ENCODE measurements at regions not wholly inside any gene's neighbourhood (a gene's known extent, or its start where the extent isn't known, plus 50 kb on each side); places are given as distances from the start of the nearest gene placed in this dataset.

- no peak for DNase-seq (ENCODE audit: low spot score)
These were observed 295.3 kb upstream of the SULF2 start for GRCh38 chr20:48080583-48080982.

DNA sequence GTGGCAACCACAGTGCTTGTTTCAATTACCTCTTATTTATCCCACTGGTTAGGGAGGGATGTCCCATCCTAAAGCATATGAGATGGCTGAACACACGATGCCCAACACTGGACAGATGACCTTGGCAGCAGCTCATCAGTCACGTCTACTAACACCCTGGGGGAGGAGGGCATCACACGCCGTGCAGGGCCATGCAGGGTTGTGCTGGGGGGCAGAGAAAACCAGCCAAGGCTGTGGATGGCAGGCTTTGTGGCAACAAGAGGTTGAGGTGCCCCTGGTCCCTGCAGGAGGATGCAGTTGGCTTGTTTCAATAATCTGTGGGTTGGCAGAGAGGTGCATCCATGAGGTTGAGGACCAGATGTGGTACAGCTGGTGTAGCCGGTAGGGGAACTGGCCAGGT is 293.7 kb upstream of the SULF2 start:
- no peak for DNase-seq (ENCODE audit: low spot score)

- DNase-seq (ENCODE audit: low spot score): no peak
These were observed 291.5 kb upstream of the SULF2 start for GRCh38 chr20:48076747-48077146.

GRCh38 chr20:48076247-48076646 is 291.0 kb upstream of the SULF2 start:
- DNase-seq (ENCODE audit: low spot score): no peak

- DNase-seq (ENCODE audit: low spot score): peak; percentile 10
These were observed 290.4 kb upstream of the SULF2 start for GRCh38 chr20:48075591-48076174.

DNA sequence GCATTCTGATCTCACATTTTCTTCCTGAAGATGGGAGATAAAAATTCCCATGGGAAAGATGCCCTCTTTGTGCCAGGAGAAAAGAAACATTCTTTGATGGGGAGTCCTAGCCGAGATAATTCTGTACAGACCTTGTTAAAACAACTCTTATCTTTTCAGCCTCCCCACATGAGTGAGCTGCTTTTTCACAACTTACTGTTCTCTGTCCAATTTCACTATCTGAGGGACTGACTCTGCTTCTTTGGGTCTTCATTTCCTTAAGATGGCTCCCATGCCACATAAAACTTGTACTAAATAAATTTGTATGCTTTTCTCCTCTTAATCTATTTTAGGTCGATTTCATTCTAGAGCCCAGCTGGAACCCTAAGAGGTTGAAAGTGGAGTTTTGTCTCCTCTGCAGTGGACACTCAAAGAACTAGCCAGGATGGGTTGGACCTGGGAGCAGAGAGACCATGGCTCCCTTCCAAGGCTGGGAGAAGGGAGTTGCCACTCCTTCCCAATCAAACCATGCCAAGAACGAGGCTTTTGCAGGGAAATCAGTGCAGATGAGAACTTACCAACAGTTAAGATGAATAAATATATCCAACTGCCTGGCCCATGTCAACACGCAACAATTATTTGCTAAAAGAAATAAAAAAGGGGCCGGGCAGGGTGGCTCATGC is 285.8 kb upstream of the SULF2 start:
- DNase-seq (ENCODE audit: low spot score): no peak

DNA sequence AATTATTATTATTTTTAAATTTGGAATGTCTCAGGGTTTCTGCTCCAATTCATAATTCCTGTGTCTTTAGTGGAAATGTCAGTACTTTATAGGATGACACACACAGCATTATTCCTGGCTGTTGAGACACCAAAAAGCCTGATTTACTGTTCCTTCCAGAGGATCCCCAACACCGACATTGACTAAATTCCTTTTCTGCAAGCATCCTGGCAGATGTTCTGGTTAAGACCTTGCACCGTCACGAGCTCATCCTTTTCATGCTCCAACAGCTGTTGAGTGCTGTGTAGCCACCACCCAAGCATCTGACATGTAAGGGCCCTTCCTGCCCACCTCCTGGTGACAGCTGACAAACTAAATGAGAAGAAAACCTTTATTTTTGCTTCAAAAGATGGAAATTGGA is 284.3 kb upstream of the SULF2 start:
- DNase-seq (ENCODE audit: low spot score): no peak

- DNase-seq (ENCODE audit: low spot score): no peak
These were observed 281.6 kb upstream of the SULF2 start for GRCh38 chr20:48066851-48067250.

DNA sequence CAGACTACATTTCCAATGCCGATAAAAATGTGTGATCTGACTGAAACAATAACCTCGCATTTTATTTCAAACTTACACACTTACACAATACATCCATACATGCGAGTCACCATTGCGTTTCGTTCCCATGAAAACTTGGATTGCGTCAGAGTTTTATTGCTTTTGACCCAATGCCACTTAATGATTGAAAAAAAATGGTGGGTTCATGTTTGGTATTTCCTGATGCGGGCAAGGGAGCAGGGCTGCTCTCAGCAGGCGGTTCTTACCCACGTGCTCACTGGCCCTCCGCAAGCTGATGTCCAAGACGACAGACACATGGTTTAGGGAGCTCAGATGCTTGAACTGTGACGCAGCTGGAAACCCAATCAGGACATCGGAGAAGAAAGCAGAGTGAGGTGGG is 281.0 kb upstream of the SULF2 start:
- DNase-seq (ENCODE audit: low spot score): no peak

DNA sequence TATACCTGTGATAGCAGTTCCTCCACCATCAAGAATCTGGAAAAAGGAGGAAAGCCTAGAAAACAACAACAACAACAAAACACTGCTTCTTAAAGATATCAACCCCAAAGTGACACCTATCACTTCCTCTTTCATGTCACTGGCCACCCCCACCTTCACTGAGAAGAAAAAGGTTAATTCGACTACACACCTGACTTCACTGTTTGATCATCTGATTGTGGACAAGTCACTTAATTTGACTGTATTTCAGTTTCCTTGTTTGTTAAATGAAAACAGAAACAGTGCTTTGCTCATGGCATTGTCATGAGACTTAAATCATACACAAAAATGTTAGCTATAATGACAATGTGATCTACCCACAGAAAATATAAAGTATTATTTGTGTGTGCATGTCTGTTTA is 280.6 kb upstream of the SULF2 start:
- no peak for DNase-seq (ENCODE audit: low spot score)

- no peak for DNase-seq (ENCODE audit: low spot score)
These were observed 279.6 kb upstream of the SULF2 start for GRCh38 chr20:48064929-48065328.

- no peak for DNase-seq (ENCODE audit: low spot score)
These were observed 275.8 kb upstream of the SULF2 start for GRCh38 chr20:48060841-48061720.

DNA sequence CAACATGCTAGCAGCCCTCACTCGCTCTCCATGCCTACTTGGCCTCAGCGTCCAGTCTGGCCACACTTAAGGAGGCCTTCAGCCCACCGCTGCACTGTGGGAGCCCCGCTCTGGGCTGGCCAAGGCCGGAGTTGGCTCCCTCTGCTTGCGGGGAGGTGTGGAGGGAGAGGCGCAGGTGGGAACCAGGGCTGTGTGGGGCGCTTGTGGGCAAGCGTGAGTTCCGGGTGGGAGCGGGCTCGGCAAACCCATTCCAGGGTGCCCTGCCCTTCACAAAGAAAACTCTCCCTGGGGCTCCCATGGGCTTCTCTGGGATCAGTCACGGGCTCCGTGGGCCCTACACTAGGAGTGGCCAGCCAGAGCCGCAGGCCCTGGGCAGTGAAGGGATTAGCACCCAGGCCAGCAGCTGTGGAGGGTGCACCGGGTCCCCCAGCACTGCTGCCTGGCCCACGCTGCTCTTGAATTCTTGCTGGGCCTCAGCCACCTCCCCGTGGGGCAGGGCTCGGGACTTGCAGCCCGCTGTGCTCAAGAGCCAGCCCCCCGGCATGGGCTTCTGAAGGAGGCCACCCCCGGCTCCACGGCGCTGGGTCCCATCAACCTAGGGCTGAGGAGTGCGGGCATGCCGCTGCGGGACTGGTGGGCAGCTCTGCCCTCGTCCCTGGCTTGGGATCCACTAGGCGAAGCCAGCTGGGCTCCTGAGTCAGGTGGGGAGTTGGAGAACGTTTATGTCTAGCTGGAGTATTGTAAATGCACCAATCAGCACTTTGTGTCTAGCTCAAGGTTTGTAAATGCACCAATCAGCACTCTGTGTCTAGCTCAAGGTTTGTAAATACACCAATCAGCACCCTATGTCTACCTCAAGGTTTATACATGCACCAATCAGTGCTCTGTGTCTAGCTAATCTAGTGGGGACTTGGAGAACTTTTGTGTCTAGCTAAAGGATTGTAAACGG is 273.6 kb upstream of the SULF2 start:
- DNase-seq (ENCODE audit: low spot score): no peak

- no peak for DNase-seq (ENCODE audit: low spot score)
These were observed 272.5 kb upstream of the SULF2 start for GRCh38 chr20:48057739-48058138.

DNA sequence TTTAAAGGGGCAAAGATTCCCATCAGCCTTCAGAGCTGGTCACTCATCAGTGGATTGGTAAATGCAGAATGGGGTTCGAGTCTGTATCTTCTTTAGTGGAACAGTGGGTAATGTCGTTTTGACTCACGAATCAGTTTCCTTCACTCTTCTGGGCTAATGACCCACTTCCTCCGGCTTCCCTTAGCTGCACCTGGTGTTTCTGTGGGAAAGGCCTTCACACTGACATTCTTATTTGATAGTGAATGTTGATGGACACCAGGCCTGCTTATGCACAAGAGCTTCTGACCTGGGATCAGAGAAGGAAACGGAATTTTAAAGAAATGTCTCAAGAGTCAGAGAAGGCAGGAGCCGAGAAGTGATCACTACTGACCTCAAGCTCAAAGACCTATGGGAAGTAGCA is 272.0 kb upstream of the SULF2 start:
- no peak for DNase-seq (ENCODE audit: low spot score)

- DNase-seq (ENCODE audit: low spot score): no peak
These were observed 270.9 kb upstream of the SULF2 start for GRCh38 chr20:48056218-48056617.

DNA sequence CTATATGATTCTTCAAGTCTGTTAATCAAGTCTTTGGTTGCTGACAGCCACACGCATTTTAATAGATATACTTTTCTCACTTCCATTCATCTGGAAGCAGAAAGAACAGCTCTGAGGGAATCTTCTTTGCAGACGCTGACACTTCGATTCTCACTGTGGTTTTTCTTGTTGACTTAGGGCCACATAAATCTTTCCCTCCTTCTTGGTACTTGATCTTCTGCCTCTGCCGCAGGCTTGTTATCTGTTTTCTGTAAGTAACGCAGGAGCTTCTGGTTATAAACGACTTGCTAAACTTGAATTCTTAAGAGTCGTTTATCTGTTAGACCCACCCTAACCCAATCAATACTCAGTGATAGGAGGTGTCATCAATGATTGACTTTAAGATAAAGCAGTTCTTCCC is 268.8 kb upstream of the SULF2 start:
- DNase-seq (ENCODE audit: low spot score): no peak

DNA sequence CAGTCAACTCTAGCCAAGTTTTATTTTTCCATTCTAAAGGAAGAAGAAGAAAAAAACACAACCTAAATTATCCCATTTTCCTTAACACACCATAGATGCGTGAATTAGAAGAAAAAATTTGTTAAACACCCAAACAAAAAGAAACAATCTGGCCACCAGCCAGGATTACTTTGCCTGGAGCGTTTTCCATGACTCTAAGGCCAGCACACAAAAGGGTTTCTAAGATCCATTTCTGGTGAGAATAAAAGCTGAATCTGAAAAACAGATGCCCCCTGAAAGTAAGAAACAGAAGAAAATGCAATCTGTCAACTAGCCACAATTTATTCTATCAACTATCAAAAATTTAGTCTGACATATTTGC is 267.2 kb upstream of the SULF2 start:
- no peak for DNase-seq (ENCODE audit: low spot score)

DNA sequence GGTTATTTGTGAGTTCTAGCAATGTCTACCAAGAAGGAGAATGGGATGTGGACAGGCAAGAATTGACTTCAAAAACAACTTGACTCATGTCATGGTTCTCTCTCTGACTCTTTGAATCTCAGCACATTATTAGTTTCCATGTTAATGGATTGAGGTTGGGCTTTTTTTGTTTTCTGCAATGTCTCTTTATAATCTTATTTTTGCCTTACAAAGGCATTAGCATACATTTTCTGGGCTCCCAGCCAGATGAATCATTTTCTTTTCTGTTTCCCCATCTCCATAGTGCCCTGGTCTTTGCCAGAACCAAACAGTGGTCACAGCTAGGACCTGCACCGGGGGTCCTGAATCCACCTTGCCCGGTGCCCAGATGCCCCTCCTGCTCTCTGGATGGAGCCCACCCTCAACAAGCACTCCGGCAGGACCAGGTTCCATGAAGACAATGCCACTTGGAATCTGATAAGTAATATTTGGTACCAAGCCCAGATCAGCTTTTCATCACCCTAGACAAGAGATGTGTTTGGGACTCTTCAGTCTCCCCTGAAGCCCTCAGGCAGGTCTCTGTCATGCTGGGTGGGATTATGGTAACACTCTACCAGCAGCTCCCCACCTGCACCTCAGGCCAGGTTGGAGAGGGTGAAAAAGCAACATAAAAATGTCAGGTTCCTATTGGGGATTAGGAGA is 266.7 kb upstream of the SULF2 start:
- no peak for DNase-seq (ENCODE audit: low spot score)

DNA sequence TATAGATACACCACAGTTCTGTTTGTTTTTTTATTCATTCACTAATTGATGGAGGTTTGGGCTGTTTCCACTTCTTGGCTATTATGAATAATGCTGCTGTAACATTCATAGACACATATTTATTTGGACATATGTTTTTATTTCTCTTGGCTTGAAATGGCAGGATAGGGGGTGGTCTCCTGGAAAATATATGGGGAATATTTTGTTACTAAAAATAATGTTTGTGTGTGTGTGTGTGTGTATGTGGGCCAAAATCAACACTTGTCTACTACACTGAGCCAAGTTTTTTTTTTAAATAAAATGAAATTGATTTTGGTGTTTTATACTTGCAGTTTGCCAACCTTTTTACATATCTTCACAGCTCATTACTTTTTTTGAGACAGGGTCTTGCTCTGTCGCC is 264.4 kb upstream of the SULF2 start:
- no peak for DNase-seq (ENCODE audit: low spot score)

GRCh38 chr20:48049171-48049570 is 263.9 kb upstream of the SULF2 start:
- DNase-seq (ENCODE audit: low spot score): no peak

GRCh38 chr20:48047447-48047846 is 262.2 kb upstream of the SULF2 start:
- DNase-seq (ENCODE audit: low spot score): no peak
